ENCODE measurements at regions not wholly inside any gene's neighbourhood (a gene's known extent, or its start where the extent isn't known, plus 50 kb on each side); places are given as distances from the start of the nearest gene placed in this dataset.

GRCh38 chr6:1453024-1453423 is 63.6 kb downstream of the FOXF2 start:
- TF ChIP-seq, protein P1, sequence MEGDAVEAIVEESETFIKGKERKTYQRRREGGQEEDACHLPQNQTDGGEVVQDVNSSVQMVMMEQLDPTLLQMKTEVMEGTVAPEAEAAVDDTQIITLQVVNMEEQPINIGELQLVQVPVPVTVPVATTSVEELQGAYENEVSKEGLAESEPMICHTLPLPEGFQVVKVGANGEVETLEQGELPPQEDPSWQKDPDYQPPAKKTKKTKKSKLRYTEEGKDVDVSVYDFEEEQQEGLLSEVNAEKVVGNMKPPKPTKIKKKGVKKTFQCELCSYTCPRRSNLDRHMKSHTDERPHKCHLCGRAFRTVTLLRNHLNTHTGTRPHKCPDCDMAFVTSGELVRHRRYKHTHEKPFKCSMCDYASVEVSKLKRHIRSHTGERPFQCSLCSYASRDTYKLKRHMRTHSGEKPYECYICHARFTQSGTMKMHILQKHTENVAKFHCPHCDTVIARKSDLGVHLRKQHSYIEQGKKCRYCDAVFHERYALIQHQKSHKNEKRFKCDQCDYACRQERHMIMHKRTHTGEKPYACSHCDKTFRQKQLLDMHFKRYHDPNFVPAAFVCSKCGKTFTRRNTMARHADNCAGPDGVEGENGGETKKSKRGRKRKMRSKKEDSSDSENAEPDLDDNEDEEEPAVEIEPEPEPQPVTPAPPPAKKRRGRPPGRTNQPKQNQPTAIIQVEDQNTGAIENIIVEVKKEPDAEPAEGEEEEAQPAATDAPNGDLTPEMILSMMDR (conservative IDR thresholded peaks at IDR 0.05; ENCODE audit: low read depth, low read length), result no peak
- TF ChIP-seq POLR2A (IDR thresholded peaks at IDR 0.05; ENCODE audit: low read depth, low read length) (no peak), CEBPB (IDR thresholded peaks at IDR 0.05; ENCODE audit: low read depth, low read length) (no peak), RFX5 (IDR thresholded peaks at IDR 0.05; ENCODE audit: low read depth, low read length) (no peak), USF2 (IDR thresholded peaks at IDR 0.05; ENCODE audit: low read depth, low read length) (no peak), SMC3 (IDR thresholded peaks at IDR 0.05; ENCODE audit: low read depth, low read length) (no peak), CHD1 (IDR thresholded peaks at IDR 0.05; ENCODE audit: low read depth, low read length) (no peak), NFE2L2 (IDR thresholded peaks at IDR 0.05; ENCODE audit: low read depth, low read length) (no peak), MAFK (IDR thresholded peaks at IDR 0.05; ENCODE audit: low read depth, low read length) (no peak), RAD21 (IDR thresholded peaks at IDR 0.05; ENCODE audit: low read length) (no peak), RCOR1 (IDR thresholded peaks at IDR 0.05; ENCODE audit: insufficient replicate concordance, low read length) (no peak), BHLHE40 (IDR thresholded peaks at IDR 0.05; ENCODE audit: low read depth, low read length) (no peak), MXI1 (IDR thresholded peaks at IDR 0.05; ENCODE audit: borderline replicate concordance, low read depth, low read length) (no peak)
- TF ChIP-seq, protein P2, sequence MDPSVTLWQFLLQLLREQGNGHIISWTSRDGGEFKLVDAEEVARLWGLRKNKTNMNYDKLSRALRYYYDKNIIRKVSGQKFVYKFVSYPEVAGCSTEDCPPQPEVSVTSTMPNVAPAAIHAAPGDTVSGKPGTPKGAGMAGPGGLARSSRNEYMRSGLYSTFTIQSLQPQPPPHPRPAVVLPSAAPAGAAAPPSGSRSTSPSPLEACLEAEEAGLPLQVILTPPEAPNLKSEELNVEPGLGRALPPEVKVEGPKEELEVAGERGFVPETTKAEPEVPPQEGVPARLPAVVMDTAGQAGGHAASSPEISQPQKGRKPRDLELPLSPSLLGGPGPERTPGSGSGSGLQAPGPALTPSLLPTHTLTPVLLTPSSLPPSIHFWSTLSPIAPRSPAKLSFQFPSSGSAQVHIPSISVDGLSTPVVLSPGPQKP (IDR thresholded peaks at IDR 0.05; ENCODE audit: borderline replicate concordance, low read depth, low read length), result no peak

Data from IMR-90 (cell line).